GM20000 (cell line): ENCODE measurements at regions not wholly inside any gene's neighbourhood (a gene's known extent, or its start where the extent isn't known, plus 50 kb on each side); places are given as distances from the start of the nearest gene placed in this dataset.

Experiments used
- DNase-seq: peaks from one replicate; pipeline ENCODE4 v3.0.0; 2012; ENCODE audit warnings: low spot score
- TF ChIP-seq, protein P1 (sequence below): IDR thresholded peaks from 2 replicates; pipeline ENCODE4 v1.5.1; 2012; ENCODE audit warnings: mild to moderate bottlenecking, control low read depth; ENCODE audit errors: extremely low read depth, missing control alignments

DNA sequence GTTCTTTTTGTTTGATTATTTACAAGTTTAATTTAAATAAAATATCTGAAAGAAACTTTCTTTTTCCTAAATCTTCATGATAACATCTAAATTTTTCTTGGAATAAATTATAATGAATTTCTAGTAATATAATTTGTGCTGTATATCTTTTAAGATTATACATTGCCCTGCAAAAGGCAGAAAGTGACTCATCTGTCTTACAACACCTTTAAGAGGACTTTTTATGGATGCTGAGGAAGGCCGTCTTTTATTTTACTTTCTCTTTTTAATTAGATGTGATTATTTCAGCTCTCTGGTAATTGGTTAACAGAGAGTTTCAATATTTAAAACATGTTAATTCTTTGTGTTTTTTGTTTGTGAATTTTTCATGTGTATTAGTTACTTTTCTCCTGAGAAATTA is 598.4 kb downstream of the RPL10L start:
- no peak for DNase-seq
- TF ChIP-seq, protein P1, sequence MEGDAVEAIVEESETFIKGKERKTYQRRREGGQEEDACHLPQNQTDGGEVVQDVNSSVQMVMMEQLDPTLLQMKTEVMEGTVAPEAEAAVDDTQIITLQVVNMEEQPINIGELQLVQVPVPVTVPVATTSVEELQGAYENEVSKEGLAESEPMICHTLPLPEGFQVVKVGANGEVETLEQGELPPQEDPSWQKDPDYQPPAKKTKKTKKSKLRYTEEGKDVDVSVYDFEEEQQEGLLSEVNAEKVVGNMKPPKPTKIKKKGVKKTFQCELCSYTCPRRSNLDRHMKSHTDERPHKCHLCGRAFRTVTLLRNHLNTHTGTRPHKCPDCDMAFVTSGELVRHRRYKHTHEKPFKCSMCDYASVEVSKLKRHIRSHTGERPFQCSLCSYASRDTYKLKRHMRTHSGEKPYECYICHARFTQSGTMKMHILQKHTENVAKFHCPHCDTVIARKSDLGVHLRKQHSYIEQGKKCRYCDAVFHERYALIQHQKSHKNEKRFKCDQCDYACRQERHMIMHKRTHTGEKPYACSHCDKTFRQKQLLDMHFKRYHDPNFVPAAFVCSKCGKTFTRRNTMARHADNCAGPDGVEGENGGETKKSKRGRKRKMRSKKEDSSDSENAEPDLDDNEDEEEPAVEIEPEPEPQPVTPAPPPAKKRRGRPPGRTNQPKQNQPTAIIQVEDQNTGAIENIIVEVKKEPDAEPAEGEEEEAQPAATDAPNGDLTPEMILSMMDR = no peak

DNA sequence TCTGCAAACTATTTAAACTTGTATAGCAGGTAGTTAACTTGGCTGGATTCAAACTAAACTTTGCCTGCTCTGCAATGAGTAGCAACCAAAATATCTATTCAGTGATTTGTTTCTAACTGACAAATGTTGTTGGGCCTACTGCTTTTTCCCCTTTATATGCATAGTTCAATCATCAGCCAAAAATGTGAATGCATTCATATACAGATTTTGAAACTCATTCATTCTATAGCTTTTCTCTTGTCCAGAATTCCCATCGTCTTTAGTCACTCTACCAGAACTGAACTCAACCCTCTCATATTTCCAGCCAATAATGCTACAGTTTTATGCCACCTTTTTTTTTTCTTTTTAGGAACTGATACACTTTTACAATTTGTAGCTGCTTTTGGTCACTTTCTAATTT is 599.8 kb downstream of the RPL10L start:
- TF ChIP-seq, protein P1 = no peak
- DNase-seq = no peak

DNA sequence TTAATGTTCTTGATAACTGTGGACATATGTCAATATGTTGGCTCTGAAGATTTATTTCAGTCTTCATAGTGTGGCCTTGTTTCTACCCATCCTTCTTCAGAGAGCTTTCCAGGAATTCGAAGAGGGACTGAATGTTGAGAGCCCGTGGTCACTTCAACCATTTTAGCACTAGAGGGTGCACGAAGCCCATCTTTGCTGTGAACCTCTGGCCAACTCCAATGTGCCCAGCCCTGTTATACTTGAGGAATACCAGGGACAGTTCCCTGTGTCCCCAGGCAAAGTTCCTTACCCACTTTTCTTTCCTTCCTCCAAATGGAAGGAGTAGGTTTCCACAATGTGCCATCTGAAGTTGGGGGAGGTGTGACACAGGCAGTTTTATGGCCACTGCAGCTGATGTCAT is 603.5 kb downstream of the RPL10L start:
- TF ChIP-seq, protein P1 = no peak
- peak; percentile 2 for DNase-seq

DNA sequence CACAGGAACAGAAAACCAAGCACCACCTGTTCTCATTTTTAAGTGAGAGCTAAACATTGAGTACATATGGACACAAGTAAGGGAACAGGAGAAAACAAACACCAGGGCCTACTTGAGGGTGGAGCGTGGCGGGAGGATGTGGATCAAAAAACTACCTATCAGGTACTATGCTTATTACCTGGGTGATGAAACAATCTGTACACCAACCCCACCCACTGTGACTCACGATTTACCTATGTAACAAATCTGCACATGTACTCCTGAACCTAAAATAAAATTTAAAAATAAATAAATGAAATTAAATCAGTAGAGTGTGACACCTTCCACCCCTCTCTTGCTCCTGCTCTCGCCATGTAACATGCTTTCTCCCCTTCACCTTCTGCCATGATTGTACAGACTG is 615.5 kb downstream of the RPL10L start:
- no peak for DNase-seq
- TF ChIP-seq, protein P1 = no peak

DNA sequence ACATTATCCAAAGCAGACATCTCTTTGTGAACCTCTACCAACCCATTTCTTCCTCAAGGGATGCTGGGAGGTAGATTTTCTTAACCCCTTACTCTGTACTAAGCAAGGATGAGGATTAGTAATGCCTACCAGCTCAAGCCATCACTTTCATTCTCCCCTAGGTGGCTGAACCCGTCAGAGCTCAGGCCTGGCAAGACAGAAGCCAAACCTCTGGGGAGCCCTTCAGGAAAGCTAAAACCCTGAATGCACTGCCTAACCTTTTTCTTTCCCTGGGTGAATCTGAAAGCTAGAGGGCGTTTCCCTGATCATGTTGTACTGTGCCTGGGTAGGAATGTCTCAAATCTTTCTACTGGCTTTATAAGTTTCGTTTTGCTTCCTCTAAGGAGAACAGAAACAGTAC is 617.3 kb downstream of the RPL10L start:
- TF ChIP-seq, protein P1 = no peak
- DNase-seq = no peak

DNA sequence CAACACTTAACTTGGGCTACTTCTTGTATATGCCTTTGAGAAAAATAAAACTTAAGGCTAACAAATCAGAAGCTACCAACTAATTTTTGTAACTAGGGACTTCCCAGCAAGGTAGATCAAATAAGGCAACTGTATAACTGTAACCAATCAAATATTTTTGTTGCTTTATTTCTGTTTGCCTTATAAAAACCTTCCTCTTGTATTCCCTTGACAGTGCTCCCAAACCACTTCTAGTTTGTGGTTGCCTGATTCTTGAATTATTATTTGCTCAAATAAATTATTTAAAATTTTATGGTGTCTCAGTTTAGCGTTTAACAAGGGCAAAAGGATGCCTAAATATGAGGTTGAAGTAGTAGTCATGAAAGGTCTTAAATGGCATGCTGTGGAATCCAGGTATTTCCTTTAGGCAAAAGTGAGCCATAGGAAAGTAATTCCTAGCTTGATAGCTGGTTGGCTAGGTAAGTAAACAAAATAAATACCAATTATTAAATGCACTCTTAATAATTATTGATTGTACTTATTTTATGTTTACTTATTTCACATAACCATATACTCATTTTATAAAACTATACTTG is 632.6 kb downstream of the RPL10L start:
- TF ChIP-seq, protein P1 = no peak
- no peak for DNase-seq

DNA sequence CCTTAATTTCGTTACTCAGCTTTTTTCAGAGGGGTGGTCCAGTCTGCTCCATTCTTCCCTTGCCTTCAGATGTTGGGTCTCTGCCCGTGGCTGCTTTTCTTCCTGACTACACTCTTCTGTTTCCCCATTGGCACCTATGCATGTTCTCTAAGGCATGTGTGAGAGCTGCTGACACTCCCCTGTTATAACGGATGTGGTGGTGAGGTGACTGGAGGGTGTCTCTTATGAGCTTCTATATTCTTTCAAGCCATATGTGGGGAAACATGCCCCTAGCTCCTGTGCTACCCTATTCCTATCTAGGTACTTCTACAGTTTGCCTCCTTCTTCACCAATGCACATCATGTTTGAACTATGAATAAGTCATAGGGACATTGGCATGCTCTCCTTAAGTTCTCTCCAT is 643.2 kb downstream of the RPL10L start:
- TF ChIP-seq, protein P1 = no peak
- DNase-seq = no peak
